ENCODE measurements at regions not wholly inside any gene's neighbourhood (a gene's known extent, or its start where the extent isn't known, plus 50 kb on each side); places are given as distances from the start of the nearest gene placed in this dataset.

- TF ChIP-seq EZH2phosphoT487 (IDR thresholded peaks at IDR 0.05; ENCODE audit: insufficient read depth, low read depth) (no peak), EZH2 (IDR thresholded peaks at IDR 0.05; ENCODE audit: insufficient read depth, poor library complexity, severe bottlenecking) (no peak)
Measured at GRCh38 chr22:49055406-49055805, 772.3 kb downstream of the BRD1 start.
